ENCODE measurements at regions not wholly inside any gene's neighbourhood (a gene's known extent, or its start where the extent isn't known, plus 50 kb on each side); places are given as distances from the start of the nearest gene placed in this dataset.

DNA sequence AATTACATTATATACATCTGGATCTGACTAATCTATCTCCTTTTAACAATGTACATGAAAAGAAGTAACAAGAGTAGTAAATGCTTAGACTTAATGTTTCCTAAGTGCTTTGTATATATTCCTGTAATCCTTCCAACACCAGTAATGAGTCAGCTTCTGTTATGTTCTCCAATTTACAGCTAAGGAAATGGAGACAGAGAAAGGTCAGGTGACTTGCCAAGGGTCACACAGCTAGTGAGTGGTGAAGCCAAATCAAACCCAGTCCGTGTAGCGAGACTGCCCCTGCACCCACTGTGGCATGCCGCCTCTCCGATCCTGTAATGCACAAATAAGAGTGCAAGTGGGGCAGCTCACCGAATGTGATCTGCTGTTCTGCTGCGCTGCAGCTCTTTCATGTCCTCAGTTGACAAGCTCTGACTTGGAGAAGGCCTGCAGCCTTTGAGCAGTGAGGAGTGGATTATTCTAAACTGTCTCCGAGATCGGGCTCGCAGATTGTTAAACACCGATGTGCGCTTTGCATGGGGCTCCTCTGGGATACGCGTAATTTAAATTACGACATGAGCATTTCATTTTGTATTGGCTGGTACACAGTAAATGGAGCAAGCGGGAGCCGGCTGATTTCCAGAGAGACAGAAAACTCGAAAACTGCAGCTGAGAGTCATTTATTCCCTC is 65.1 kb upstream of the KTN1 start:
- Histone ChIP-seq H3K36me3 (ENCODE audit: control insufficient read depth in 2 of 3, insufficient read depth in 3 of 3, low read length in 3 of 3) (no peaks in the 10 kb centered on the region), H3K4me3 (ENCODE audit: low read length) (no peak overlapping the region), H3K4me1 (ENCODE audit: control insufficient read depth in 2 of 2, insufficient read depth in 2 of 2, low read length in 2 of 2) (no peaks in the 10 kb centered on the region), H3K27ac (ENCODE audit: low read depth, low read length) (no peak overlapping the region), H3K27me3 (ENCODE audit: control insufficient read depth in 2 of 2, insufficient read depth in 2 of 2, low read length in 2 of 2) (no peaks in the 10 kb centered on the region), H3K9me3 (ENCODE audit: control insufficient read depth in 2 of 3, low read length in 3 of 3) (no peaks in the 10 kb centered on the region)
- peaks cover 0 to 3% (median 0%) of the 10 kb centered on the region in 5 donors for H3K36me3 Mint-ChIP-seq
- H3K4me3 Mint-ChIP-seq = no peak overlapping the region
- H3K4me1 Mint-ChIP-seq = no peaks in the 10 kb centered on the region
- no peak overlapping the region for H3K27ac Mint-ChIP-seq
- no peak for DNase-seq
- ChIA-PET POLR2A (no interaction called here), CTCF (no interaction called here)
- intact Hi-C loops (cut with micrococcal nuclease) = no loop called here
- ATAC-seq = no peak
- peaks cover 0 to 3% (median 0%) of the 10 kb centered on the region in 11 donors for H3K9me3 Mint-ChIP-seq
- peaks cover 0 to 5% (median 0%) of the 10 kb centered on the region in 5 donors for H3K27me3 Mint-ChIP-seq

DNA sequence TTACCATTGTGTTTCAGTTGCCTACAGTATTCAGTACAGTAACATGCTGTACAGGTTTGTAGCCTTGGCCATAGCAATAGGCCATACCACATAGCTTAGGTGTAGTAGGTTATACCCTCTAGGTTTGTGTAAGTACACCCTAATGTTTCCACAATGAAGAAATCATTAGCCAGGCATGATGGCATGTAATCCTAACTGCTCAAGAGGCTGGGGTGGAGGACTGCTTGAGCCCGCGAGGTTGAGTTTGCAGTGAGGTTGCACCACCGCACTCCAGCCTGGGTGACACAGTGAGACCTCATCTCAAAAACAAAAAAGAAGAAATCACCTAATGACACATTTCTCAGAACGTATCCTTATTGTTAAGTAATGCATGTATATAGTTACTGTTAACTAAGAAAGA is 63.2 kb upstream of the KTN1 start:
- H3K36me3 ChIP-seq (ENCODE audit: control insufficient read depth in 2 of 3, insufficient read depth in 3 of 3, low read length in 3 of 3) = no peaks in the 10 kb centered on the region
- intact Hi-C loops (cut with micrococcal nuclease) = no loop called here
- Mint-ChIP-seq H3K4me1 (no peaks in the 10 kb centered on the region), H3K4me3 (no peak overlapping the region), H3K27me3 (peaks cover 0 to 7% (median 0%) of the 10 kb centered on the region in 5 donors), H3K9me3 (peaks cover 0 to 5% (median 0%) of the 10 kb centered on the region in 11 donors), H3K27ac (no peak overlapping the region), H3K36me3 (peaks cover 0 to 4% (median 0%) of the 10 kb centered on the region in 5 donors)
- CTCF ChIA-PET = no interaction called here
- no peaks in the 10 kb centered on the region for H3K4me1 ChIP-seq (ENCODE audit: control insufficient read depth in 2 of 2, insufficient read depth in 2 of 2, low read length in 2 of 2)
- H3K4me3 ChIP-seq (ENCODE audit: low read length) = no peak overlapping the region
- no peaks in the 10 kb centered on the region for H3K27me3 ChIP-seq (ENCODE audit: control insufficient read depth in 2 of 2, insufficient read depth in 2 of 2, low read length in 2 of 2)
- ATAC-seq = no peak
- H3K9me3 ChIP-seq (ENCODE audit: control insufficient read depth in 2 of 3, low read length in 3 of 3) = no peaks in the 10 kb centered on the region
- no peak overlapping the region for H3K27ac ChIP-seq (ENCODE audit: low read depth, low read length)
- POLR2A ChIA-PET = no interaction called here
- no peak for DNase-seq

DNA sequence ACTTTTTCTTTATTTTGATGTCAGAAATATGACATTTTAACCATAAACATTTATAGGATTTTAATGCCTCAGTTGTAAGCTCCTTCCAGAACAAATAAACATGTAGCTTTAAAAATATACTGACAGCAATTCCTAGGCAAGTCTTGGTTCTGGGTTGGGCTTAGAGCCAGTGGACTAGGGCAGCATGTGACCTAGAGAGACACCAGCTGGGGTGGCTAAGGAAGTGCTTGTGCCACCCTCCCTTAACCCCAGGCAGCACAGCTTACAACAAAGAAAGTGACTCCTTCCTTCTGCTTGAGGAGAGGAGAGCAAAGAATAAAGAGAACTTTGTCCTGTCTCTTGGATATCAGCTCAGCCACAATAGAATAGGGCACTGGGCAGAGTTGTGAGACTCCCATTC is 61.6 kb upstream of the KTN1 start:
- H3K27me3 ChIP-seq (ENCODE audit: control insufficient read depth in 2 of 2, insufficient read depth in 2 of 2, low read length in 2 of 2) = no peaks in the 10 kb centered on the region
- intact Hi-C loops (cut with micrococcal nuclease) = no loop called here
- Mint-ChIP-seq H3K4me3 (no peak overlapping the region), H3K27me3 (peaks cover 0 to 12% (median 0%) of the 10 kb centered on the region in 5 donors), H3K9me3 (peaks cover 0 to 10% (median 0%) of the 10 kb centered on the region in 11 donors), H3K36me3 (peaks cover 0 to 4% (median 0%) of the 10 kb centered on the region in 5 donors), H3K27ac (no peak overlapping the region), H3K4me1 (no peaks in the 10 kb centered on the region)
- no peaks in the 10 kb centered on the region for H3K9me3 ChIP-seq (ENCODE audit: control insufficient read depth in 2 of 3, low read length in 3 of 3)
- ChIA-PET CTCF (no interaction called here), POLR2A (no interaction called here)
- H3K27ac ChIP-seq (ENCODE audit: low read depth, low read length) = no peak overlapping the region
- H3K4me1 ChIP-seq (ENCODE audit: control insufficient read depth in 2 of 2, insufficient read depth in 2 of 2, low read length in 2 of 2) = no peaks in the 10 kb centered on the region
- no peaks in the 10 kb centered on the region for H3K36me3 ChIP-seq (ENCODE audit: control insufficient read depth in 2 of 3, insufficient read depth in 3 of 3, low read length in 3 of 3)
- no peak for ATAC-seq
- no peak for DNase-seq
- no peak overlapping the region for H3K4me3 ChIP-seq (ENCODE audit: low read length)

GRCh38 chr14:55519473-55520080 is 60.4 kb upstream of the KTN1 start:
- Histone ChIP-seq H3K27ac (ENCODE audit: low read depth, low read length) (no peak overlapping the region), H3K4me1 (ENCODE audit: control insufficient read depth in 2 of 2, insufficient read depth in 2 of 2, low read length in 2 of 2) (no peaks in the 10 kb centered on the region), H3K36me3 (ENCODE audit: control insufficient read depth in 2 of 3, insufficient read depth in 3 of 3, low read length in 3 of 3) (no peaks in the 10 kb centered on the region), H3K9me3 (ENCODE audit: control insufficient read depth in 2 of 3, low read length in 3 of 3) (no peaks in the 10 kb centered on the region), H3K4me3 (ENCODE audit: low read length) (no peak overlapping the region), H3K27me3 (ENCODE audit: control insufficient read depth in 2 of 2, insufficient read depth in 2 of 2, low read length in 2 of 2) (no peaks in the 10 kb centered on the region)
- Mint-ChIP-seq H3K4me1 (no peaks in the 10 kb centered on the region), H3K9me3 (peaks cover 0 to 10% (median 0%) of the 10 kb centered on the region in 11 donors), H3K36me3 (peaks cover 0 to 4% (median 0%) of the 10 kb centered on the region in 5 donors), H3K27me3 (peaks cover 0 to 12% (median 0%) of the 10 kb centered on the region in 5 donors), H3K4me3 (no peak overlapping the region), H3K27ac (peak overlapping the region in 1 of 9 donors; percentile 65)
- DNase-seq (no peak), ATAC-seq (no peak)
- ChIA-PET POLR2A (no interaction called here), CTCF (no interaction called here)
- intact Hi-C loops (cut with micrococcal nuclease) = no loop called here

- Histone ChIP-seq H3K4me3 (ENCODE audit: low read length) (no peak overlapping the region), H3K36me3 (ENCODE audit: control insufficient read depth in 2 of 3, insufficient read depth in 3 of 3, low read length in 3 of 3) (no peaks in the 10 kb centered on the region), H3K27me3 (ENCODE audit: control insufficient read depth in 2 of 2, insufficient read depth in 2 of 2, low read length in 2 of 2) (no peaks in the 10 kb centered on the region), H3K4me1 (ENCODE audit: control insufficient read depth in 2 of 2, insufficient read depth in 2 of 2, low read length in 2 of 2) (no peaks in the 10 kb centered on the region), H3K9me3 (ENCODE audit: control insufficient read depth in 2 of 3, low read length in 3 of 3) (no peaks in the 10 kb centered on the region), H3K27ac (ENCODE audit: low read depth, low read length) (no peak overlapping the region)
- DNase-seq = no peak
- intact Hi-C loops (cut with micrococcal nuclease) = no loop called here
- Mint-ChIP-seq H3K36me3 (peaks cover 0 to 8% (median 0%) of the 10 kb centered on the region in 5 donors), H3K27ac (no peak overlapping the region), H3K27me3 (peaks cover 0 to 15% (median 0%) of the 10 kb centered on the region in 5 donors), H3K9me3 (peaks cover 0 to 10% (median 0%) of the 10 kb centered on the region in 11 donors), H3K4me3 (no peak overlapping the region), H3K4me1 (no peaks in the 10 kb centered on the region)
- CTCF ChIA-PET = no interaction called here
- no peak for ATAC-seq
- POLR2A ChIA-PET = no interaction called here
Measured at GRCh38 chr14:55523321-55523720, 56.7 kb upstream of the KTN1 start.
